Colonic mucosa (tissue), 4 donors: ENCODE measurements at regions not wholly inside any gene's neighbourhood (a gene's known extent, or its start where the extent isn't known, plus 50 kb on each side); places are given as distances from the start of the nearest gene placed in this dataset.
"Not testable (repeated sequence)": the region's sequence is repeated elsewhere in the genome, so short reads cannot be mapped to it uniquely, and the experiment has no call there.

Source experiments
- DNase-seq: peaks from one replicate; pipeline ENCODE4 v3.0.0-alpha.2; 2020
- H3K27ac ChIP-seq: fragments of 200-600 bp; one replicate; pipeline ENCODE4 v1.8.0; 2021
- H3K27me3 ChIP-seq: fragments of 200-600 bp; one replicate; pipeline ENCODE4 v1.8.0; 2021
- H3K36me3 ChIP-seq: fragments of 200-600 bp; one replicate; pipeline ENCODE4 v1.8.0; 2021
- H3K4me1 ChIP-seq: fragments of 200-600 bp; one replicate; pipeline ENCODE4 v1.8.0; 2021; ENCODE audit warnings: mild to moderate bottlenecking
- H3K4me3 ChIP-seq: fragments of 200-600 bp; one replicate; pipeline ENCODE4 v1.8.0; 2021
- H3K9ac ChIP-seq, 2 donors: one replicate each; pipeline ENCODE4 v1.7.0; 2013; ENCODE audit warnings: control low read depth in 2 of 2, low read depth in 2 of 2, low read length in 2 of 2
- H3K9me3 ChIP-seq: fragments of 200-600 bp; one replicate; pipeline ENCODE4 v1.8.0; 2021
- intact Hi-C: fragments of 100-400 bp; cut with DNase I; formaldehyde crosslinking; loops from one replicate; pipeline ENCODE4 v1.14.1; 2022
- TF ChIP-seq, protein P1 (sequence below): fragments of 200-600 bp; IDR thresholded peaks from one replicate; pipeline ENCODE4 v1.8.0; 2022; ENCODE audit warnings: antibody characterized with exemption, mild to moderate bottlenecking
- donor health status: healthy.
- donor health status: DM: no; HTN: no; CAD: no.
- donor health status: DM: no; HTN: no; CAD: no.

DNA sequence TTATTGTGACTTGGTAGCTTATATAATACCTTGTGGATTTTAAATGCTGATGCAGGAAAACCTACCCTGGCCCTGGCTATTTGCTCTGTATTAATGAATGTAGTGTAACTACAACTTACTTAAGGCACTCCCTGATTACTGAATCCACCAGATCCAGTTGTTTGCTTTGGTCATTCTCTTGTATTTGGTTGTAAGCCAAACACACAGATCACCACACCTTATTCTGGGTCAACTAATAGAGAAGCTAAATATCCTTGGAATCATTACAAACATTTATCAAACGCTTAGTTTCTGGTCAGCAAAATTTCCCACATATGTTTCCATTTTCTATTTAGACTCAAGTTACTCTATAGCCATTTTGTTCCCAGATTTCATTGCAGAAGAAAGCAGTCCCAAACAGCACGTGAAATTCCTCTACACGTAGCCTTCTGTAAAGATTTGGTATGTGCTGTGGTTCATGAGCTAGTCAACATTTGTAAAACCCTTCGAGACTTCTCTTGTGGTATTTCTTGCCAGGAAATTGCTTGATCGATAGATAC is 322.6 kb downstream of the MEX3B start:
- no peak for DNase-seq
- Histone ChIP-seq H3K27me3 (no peaks in the 10 kb centered on the region), H3K27ac (no peak overlapping the region), H3K36me3 (no peaks in the 10 kb centered on the region), H3K4me3 (no peak overlapping the region), H3K9me3 (no peaks in the 10 kb centered on the region), H3K4me1 (no peaks in the 10 kb centered on the region), H3K9ac (no peak overlapping the region)
- TF ChIP-seq, protein P1, sequence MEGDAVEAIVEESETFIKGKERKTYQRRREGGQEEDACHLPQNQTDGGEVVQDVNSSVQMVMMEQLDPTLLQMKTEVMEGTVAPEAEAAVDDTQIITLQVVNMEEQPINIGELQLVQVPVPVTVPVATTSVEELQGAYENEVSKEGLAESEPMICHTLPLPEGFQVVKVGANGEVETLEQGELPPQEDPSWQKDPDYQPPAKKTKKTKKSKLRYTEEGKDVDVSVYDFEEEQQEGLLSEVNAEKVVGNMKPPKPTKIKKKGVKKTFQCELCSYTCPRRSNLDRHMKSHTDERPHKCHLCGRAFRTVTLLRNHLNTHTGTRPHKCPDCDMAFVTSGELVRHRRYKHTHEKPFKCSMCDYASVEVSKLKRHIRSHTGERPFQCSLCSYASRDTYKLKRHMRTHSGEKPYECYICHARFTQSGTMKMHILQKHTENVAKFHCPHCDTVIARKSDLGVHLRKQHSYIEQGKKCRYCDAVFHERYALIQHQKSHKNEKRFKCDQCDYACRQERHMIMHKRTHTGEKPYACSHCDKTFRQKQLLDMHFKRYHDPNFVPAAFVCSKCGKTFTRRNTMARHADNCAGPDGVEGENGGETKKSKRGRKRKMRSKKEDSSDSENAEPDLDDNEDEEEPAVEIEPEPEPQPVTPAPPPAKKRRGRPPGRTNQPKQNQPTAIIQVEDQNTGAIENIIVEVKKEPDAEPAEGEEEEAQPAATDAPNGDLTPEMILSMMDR, result no peak
- intact Hi-C loops, result no loop called here

- H3K9me3 ChIP-seq, H3K9ac ChIP-seq, H3K4me1 ChIP-seq, intact Hi-C loops, DNase-seq, H3K27me3 ChIP-seq, H3K36me3 ChIP-seq, H3K27ac ChIP-seq, H3K4me3 ChIP-seq: not testable (repeated sequence)
These were observed 329.4 kb downstream of the MEX3B start for GRCh38 chr15:81716468-81716867.

DNA sequence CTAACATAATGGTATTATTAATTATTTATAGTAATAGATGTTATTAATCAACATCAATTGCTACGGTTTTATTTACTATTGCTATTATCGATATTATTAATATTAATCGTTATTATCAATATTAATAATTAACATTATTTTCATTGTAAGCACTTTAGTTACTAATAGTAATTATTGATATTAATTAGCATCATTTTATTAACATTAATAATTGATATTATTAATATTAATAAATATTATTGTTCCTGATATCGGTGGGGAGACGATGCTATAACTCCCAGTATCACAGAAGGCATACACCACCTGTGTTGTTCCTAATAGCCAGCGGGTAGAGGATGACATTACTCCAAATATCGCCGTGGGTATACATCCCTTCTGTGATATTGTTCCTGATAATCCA is 335.5 kb downstream of the MEX3B start:
- Histone ChIP-seq H3K27ac (no peak overlapping the region), H3K36me3 (no peaks in the 10 kb centered on the region), H3K4me1 (no peaks in the 10 kb centered on the region), H3K9me3 (no peaks in the 10 kb centered on the region), H3K9ac (no peak overlapping the region), H3K27me3 (no peaks in the 10 kb centered on the region), H3K4me3 (no peak overlapping the region)
- TF ChIP-seq, protein P1, result no peak
- intact Hi-C loops, result no loop called here
- no peak for DNase-seq

- H3K9ac ChIP-seq, H3K9me3 ChIP-seq, intact Hi-C loops, DNase-seq, H3K4me1 ChIP-seq, H3K4me3 ChIP-seq, H3K36me3 ChIP-seq, H3K27ac ChIP-seq, H3K27me3 ChIP-seq: not testable (repeated sequence)
These were observed 332.9 kb upstream of the TMC3 start for GRCh38 chr15:81706816-81707346.

- H3K9ac ChIP-seq, DNase-seq, H3K9me3 ChIP-seq, H3K27me3 ChIP-seq, H3K36me3 ChIP-seq, H3K4me1 ChIP-seq, H3K4me3 ChIP-seq, intact Hi-C loops, H3K27ac ChIP-seq: not testable (repeated sequence)
These were observed 331.7 kb upstream of the TMC3 start for GRCh38 chr15:81705727-81706126.

GRCh38 chr15:81686021-81686420 is 312.0 kb upstream of the TMC3 start:
- no peaks in the 10 kb centered on the region for H3K36me3 ChIP-seq
- no peak overlapping the region for H3K4me3 ChIP-seq
- intact Hi-C loops, result no loop called here
- H3K27me3 ChIP-seq, result no peaks in the 10 kb centered on the region
- no peak overlapping the region for H3K9ac ChIP-seq
- TF ChIP-seq, protein P1, result no peak
- no peak overlapping the region for H3K27ac ChIP-seq
- H3K9me3 ChIP-seq, result no peaks in the 10 kb centered on the region
- no peak for DNase-seq
- H3K4me1 ChIP-seq, result no peaks in the 10 kb centered on the region

DNA sequence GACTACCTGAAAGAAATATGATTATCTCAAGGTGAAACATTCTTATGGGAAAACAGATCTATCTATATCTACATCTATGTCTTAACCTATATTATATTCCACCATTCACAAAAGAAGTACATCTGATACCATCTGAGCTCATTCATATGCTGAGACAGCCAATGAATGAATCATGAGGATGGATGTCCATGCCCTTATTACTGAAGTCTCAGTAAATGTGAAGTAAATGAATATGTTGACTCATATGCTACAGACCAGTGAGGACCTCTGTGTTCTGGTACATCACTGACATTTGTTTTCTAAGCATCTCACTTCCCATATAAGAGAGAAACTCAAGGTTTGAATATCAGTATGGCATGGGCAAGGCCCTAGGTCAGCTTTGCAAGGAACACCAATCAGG is 311.2 kb upstream of the TMC3 start:
- no peak for DNase-seq
- Histone ChIP-seq H3K9ac (no peak overlapping the region), H3K9me3 (no peaks in the 10 kb centered on the region), H3K27me3 (no peaks in the 10 kb centered on the region), H3K4me3 (no peak overlapping the region), H3K4me1 (no peaks in the 10 kb centered on the region), H3K27ac (no peak overlapping the region), H3K36me3 (no peaks in the 10 kb centered on the region)
- TF ChIP-seq, protein P1, result no peak
- intact Hi-C loops, result no loop called here
